NCI-H2107 treated with DMSO at 0.1 percent for 48 hours (cell line): ENCODE measurements at regions not wholly inside any gene's neighbourhood (a gene's known extent, or its start where the extent isn't known, plus 50 kb on each side); places are given as distances from the start of the nearest gene placed in this dataset.

Experiments used
- DNase-seq: peaks from one replicate; lab custom pipeline; 2025; ENCODE audit not compliant: unreplicated experiment; lab: John Stamatoyannopoulos, UW

- DNase-seq, result no peak
Observed at GRCh38 chr13:99862244-99862643, 109.3 kb downstream of the ZIC5 start.

- DNase-seq, result no peak
Observed at GRCh38 chr13:99861771-99862170, 109.8 kb downstream of the ZIC5 start.

GRCh38 chr13:99860745-99861144, 110.8 kb downstream of the ZIC5 start:
- no peak for DNase-seq

GRCh38 chr13:99859178-99860177, 112.1 kb downstream of the ZIC5 start:
- DNase-seq, result no peak

DNA sequence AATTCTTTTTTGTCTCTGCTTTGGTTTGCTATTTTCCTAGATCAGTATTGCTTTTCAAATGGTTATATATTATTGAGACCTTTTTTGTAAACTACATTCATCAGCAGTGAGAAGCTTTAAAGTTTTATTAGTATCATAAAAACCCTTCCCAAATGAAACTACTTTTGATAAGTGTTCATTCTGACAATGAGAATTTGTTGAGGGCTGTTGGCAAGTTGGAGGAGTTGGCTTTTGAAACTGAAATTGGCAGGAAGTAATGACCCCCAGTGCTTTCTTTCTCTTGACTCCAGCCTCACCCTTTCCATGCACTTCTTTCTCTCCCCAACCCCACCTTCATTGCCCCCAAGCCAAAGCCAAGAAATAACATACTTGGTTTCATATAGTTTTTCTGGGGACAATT, 113.8 kb downstream of the ZIC5 start:
- DNase-seq, result no peak

DNA sequence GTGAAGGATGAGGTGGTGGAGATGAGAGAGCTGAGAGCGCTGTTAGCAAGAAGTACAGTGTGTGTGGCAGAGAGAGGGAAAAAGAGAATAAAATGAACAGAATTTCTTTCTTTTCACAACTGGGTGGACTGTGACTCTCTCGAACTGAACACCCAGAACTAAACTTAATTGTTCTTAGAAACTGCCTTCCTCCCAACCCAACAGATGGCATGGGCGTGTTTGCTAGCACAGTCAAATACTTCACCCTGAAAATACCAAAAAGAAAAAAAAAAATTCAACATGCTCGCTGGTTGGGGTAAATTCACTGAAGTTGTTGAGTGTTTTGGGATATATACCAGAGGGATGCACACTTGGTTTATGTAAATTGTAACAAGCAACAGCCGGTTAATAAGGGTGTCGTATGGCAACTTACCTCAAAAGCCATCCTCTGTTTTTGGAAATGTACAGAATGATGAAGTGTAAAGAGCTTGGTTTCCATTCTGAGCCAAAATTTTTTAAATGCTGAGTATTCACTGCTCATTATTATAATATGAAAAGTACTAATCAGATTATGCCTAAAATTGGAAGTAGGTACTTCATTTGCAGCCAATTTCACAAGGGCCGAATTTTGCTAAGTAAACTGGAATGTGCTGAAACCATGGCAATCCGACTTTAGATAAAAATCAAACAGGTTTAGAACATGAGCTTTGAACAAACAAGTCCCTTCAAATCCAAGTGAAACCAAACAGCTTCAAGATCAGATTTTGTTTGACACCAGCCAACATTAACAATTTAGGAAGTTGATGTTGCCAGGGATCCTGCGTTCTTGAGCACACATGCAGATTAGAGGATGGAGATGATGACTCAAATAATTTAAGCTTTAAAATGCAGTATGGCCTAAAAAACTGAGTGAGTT, 115.8 kb downstream of the ZIC5 start:
- no peak for DNase-seq

DNA sequence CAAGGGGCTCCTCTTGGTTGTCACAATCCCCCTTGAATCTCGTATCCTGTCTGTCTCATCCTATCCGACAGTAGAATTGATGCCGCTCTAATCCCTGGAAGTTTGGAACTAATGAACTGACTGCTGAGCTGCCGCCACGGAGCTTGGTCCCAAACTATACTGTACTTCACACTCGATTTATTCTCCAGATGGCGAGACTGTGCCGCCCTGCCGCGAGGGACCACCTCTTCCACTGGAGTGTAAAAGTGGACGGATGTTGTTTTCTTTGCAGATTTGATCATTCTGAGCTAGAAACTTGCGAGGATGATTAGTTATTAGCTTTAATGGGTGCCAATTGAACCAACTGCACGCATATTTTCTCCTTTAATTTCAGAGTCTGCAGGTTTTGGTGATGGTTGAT, 117.2 kb downstream of the ZIC5 start:
- no peak for DNase-seq

DNA sequence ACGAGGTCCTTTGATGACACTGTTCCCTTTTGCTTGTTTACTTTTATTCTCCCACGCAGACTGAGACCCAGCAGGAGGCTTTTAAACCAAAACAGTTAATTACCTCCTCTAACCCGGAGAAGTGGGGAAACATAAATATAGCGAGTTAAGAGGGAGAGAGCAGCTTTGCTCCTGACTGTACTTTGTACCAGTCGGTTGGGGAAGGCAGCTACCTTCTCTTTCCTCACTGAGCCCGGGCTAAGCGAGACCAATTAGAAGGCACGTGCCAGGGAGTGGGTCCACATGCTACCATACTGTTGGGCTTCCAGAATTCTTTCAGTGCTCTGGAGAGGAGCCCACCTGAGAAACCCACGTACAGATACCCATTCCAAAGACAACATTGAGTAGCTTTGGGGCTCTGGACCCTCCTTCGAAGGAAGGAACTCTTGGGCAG, 124.2 kb downstream of the ZIC5 start:
- peak; percentile 78 for DNase-seq

DNA sequence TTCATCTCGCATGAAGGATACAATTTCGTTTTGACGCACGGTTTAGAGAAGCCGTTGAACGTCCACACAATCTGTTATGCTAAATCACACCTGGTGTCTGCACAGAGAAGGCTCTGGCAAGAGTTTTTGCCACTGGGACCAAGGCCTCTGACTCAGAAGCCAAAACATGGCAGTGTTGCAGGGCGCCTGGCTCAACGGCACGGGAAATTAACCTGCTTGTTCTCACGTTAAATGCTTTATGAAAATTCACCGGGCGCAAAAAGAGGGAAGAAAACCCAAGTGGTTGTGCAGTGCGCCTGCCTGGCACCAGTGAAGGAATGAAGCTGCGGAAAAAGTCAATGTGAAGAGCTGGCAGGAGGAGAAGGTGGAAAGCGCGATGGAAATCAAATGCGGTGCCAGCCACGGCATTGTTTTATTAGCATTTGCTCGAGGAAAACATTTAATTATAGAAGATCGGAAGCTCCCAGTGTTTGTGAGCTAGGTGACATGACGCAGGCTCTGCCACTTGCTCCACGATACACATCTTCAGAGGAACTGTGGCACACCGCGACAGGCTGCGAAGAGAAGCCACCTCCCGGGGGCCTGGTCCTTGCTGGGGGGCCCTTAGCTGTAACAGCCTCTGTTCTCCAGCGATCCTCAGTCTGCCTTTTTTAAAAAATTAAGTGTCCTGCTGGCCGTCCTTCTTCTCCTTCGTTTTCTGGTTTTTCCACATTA, 126.2 kb downstream of the ZIC5 start:
- DNase-seq, result no peak

- DNase-seq, result no peak
Observed at GRCh38 chr13:99844421-99844820, 127.1 kb downstream of the ZIC5 start.

DNA sequence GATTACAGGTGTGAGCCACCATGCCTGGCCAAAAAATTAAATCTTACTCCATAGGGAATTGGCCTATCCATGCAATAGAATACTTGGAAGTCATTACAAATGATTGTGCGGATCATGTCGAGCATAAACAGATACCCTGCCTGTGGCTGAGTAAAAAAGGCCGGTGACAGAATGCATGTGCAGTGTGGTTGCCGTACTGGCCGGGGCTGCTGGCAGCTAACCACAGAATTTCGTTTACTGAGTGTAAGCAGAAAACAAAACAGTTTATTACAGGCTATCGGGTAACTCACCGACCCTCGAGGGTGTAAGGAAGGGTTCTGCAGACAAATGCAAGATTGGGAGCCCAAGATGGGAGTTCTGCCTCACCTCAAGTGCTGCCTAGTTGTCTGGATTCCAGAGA, 127.7 kb downstream of the ZIC5 start:
- DNase-seq, result peak; percentile 69

DNA sequence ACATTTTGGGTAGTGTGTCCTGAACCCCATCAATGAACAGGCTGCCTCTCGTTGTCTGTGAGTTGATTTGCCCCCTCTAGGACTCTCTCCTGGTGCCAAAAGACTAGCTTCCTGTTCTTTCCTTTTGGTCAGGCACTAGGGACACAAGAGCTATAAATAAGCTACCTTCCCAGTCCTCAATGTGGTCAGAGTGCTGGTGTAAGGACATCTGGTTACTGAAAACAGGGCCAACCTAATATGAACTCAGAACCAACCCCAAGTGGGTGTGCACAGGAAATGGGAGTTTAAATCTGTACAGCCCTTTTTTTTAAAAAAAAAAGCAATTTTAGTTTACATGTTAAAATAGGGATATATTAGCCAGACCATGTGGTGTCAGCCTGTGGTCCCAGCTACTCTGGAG, 129.2 kb downstream of the ZIC5 start:
- no peak for DNase-seq

GRCh38 chr13:99836291-99836690, 135.3 kb downstream of the ZIC5 start:
- no peak for DNase-seq

DNA sequence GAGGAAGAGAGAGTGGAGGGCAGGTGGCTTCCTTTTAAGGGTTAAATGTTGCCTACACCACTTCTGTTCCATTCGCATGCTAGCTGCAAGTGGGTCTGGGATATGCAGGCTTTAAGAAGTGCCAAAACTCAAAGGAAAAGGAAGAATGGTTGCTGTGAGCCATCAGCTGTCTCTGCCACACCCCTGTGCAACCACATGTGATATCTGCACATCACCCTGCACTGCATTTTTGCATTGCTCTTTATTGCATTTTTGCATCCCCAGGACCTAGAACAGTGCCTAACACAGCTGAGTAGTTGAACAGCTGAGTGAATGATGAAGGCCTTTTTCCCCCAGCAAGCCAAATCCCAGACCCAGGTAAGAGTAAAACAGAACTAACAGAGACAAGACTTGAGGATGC, 136.1 kb downstream of the ZIC5 start:
- no peak for DNase-seq

DNA sequence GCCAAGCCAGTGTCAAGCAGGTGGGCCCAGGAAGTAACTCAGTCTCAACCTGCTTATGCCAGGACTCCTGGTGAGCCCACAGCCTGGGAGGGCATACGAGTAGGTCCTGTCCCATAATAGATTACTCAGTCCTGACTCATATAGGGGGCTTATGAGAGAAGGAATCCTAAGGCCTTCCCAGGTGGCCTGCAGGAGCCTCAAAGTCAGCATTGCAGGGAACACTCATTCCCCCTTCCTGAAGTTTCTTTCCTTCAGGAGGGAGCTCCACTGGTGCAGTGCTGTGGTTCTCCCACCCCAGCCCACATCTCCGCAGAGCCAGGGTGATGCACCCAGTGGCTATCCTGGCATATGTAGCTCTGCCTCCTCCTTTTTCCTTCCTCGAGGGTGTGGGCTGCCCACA, 137.3 kb downstream of the ZIC5 start:
- no peak for DNase-seq

DNA sequence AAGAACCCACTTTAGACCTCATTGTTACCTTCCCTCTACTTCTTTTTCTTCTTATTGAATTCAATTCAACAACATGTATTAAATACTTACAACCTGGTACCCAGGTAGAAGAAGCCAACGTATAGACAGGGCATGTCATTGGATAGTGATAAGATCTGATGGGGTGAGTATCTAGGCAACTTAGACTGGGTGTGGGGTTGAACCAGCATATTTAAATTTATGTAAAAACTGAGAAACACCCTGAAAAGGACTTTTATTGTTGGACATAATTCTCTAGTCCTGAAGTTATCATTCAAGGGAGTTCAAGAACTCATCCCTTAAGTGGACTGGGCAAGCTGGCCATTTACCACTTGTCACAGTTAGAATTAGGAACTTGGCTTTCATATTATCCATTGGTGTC, 139.2 kb downstream of the ZIC5 start:
- DNase-seq, result no peak

DNA sequence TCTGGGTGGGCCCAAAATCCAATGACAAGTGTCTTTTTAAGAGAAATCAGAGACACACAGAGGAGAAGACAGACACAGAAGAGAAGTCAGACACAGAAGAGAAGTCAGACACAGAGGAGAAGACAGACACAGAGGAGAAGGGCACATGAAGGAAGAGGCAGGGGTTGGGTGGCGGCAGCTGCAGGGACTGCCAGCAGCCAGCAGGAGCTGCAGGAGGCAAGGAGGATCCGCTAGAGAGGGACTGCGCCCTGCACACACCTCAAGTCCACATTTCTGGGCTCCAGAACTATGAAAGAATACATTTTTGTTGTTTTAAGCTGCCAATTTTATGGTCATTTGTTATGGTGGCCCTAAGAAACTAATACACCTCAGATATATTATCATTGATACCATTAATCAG, 140.6 kb downstream of the ZIC5 start:
- DNase-seq, result no peak

- no peak for DNase-seq
Observed at GRCh38 chr13:99829593-99830239, 141.9 kb downstream of the ZIC5 start.

GRCh38 chr13:99829161-99829560, 142.4 kb downstream of the ZIC5 start:
- no peak for DNase-seq

DNA sequence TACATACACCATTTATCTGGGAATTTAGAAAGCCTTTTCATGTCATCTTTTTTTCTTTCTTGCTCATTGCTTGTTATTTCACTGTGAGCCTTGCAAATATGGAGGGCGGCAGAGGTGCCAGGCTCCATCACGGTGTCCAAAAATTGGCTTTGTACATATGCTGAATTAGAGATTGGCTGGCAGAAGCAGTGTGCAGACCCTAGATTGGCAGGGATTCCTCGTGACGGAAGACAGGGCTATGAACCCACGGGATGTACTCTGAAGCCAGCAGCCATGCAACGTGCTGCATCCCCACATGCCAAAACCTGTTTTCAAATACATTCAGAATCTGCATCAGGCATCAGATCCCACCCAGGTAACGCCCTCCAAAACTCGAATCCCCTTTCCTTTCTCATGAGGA, 142.8 kb downstream of the ZIC5 start:
- no peak for DNase-seq

GRCh38 chr13:99828123-99828522, 143.4 kb downstream of the ZIC5 start:
- DNase-seq, result no peak
